Activated naive CD4-positive, alpha-beta T cell treated with anti-CD3 and anti-CD28 coated beads, Interleukin-2, amount 10 ng/mL, durations not matched to agents 7 days and 5 days (primary cell): ENCODE measurements at regions not wholly inside any gene's neighbourhood (a gene's known extent, or its start where the extent isn't known, plus 50 kb on each side); places are given as distances from the start of the nearest gene placed in this dataset.

Experiments used
- CTCF ChIA-PET: fragments of 350-600 bp; sonication (Branson Sonifier 250); formaldehyde crosslinking; loops from one replicate; lab custom pipeline; 2021; ENCODE audit warnings: antibody characterized with exemption; lab: Charles Lee
- DNase-seq: peaks from one replicate; pipeline ENCODE4 v3.0.0-alpha.2; 2020
- H3K27ac Mint-ChIP-seq: one replicate; pipeline ENCODE4 v1.8.0; 2021; ENCODE audit warnings: mild to moderate bottlenecking, moderate library complexity, mixed read lengths
- H3K27me3 Mint-ChIP-seq: one replicate; pipeline ENCODE4 v1.8.0; 2021; ENCODE audit warnings: mild to moderate bottlenecking, mixed read lengths
- H3K36me3 Mint-ChIP-seq: one replicate; pipeline ENCODE4 v1.8.0; 2021; ENCODE audit warnings: mixed read lengths
- H3K4me1 Mint-ChIP-seq: one replicate; pipeline ENCODE4 v1.8.0; 2021; ENCODE audit warnings: mixed read lengths
- H3K4me3 Mint-ChIP-seq: one replicate; pipeline ENCODE4 v1.8.0; 2021; ENCODE audit warnings: mild to moderate bottlenecking, moderate library complexity, mixed read lengths
- H3K9me3 Mint-ChIP-seq: one replicate; pipeline ENCODE4 v1.8.0; 2021; ENCODE audit warnings: mixed read lengths

DNA sequence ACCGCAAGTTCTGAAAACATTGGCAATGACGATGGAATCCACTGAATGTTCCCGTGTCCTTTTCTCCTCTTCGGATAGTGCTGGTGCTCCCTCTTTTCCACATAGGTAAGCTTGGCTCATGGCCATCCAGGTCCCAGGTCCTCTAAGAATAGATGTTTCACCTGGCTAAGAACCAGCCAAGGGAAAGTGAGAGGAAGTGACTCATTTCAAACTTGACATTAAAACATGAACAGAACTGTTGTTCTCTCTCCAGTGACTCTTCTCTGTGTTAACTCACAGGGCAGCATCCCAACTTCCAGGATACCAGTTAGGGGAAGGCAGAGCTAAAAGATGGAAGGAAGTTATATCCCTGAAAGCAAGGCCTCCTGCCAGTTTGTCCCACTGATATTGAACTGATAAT, 493.8 kb upstream of the CHRM3 start:
- Mint-ChIP-seq H3K27me3 (no peaks in the 10 kb centered on the region), H3K4me1 (no peaks in the 10 kb centered on the region), H3K36me3 (no peaks in the 10 kb centered on the region), H3K9me3 (peaks cover 17% of the 10 kb centered on the region), H3K27ac (no peak overlapping the region), H3K4me3 (no peak overlapping the region)
- CTCF ChIA-PET = no interaction called here
- no peak for DNase-seq

DNA sequence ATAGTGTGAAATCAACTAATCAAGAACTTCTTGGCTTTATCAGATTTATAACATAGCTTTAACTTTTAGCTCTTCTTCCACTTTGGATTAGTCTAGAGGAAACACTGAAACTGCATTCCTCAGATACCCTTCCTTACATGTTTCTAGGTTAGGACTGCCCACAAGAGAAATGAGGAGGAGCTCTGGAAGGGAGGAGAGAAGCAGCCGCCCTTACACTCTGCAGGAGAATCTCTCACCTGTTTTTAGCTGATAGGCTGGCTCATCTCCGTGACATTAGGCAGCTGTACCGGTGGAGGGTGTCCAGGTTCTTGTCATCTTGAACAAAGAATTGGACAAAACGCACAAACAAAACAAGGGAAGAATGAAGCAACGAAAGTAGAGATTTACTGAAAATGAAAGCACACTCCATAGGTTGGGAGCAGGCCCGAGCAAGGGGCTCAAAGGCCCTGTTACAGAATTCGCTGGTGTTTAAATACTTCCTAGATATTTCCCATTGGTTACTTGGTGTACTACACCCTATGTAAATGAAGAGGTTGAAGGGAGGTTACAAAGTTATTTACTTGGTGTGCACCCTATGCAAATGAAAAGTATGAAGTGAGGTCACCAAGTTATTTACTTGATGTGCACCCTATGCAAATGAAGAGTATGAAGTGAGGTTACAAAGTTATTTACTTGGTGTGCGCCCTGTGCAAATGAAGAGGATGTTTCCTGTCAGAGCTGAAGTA, 524.9 kb upstream of the CHRM3 start:
- no peaks in the 10 kb centered on the region for H3K27me3 Mint-ChIP-seq
- no peaks in the 10 kb centered on the region for H3K36me3 Mint-ChIP-seq
- H3K9me3 Mint-ChIP-seq = peaks cover 9% of the 10 kb centered on the region
- H3K4me1 Mint-ChIP-seq = no peaks in the 10 kb centered on the region
- H3K4me3 Mint-ChIP-seq = no peak overlapping the region
- DNase-seq = no peak
- H3K27ac Mint-ChIP-seq = no peak overlapping the region
- CTCF ChIA-PET = no interaction called here

DNA sequence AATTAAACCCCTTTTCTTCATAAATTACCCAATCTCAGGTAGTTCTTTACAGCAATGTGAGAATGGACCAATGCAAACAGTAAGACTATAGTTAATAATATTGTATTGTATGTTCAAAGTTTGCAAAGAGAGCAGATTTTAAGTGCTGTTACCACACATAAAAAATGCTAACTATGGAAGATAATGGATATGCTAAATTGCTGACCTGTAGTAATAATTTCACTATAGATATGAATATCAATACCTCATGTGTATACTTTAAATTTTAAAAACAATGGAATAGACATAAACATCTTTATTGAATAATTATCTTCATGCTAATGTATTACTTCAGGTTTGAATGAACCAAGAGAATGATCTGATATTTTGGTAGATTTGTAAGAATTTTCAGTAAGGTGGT, 552.4 kb upstream of the CHRM3 start:
- CTCF ChIA-PET = no interaction called here

DNA sequence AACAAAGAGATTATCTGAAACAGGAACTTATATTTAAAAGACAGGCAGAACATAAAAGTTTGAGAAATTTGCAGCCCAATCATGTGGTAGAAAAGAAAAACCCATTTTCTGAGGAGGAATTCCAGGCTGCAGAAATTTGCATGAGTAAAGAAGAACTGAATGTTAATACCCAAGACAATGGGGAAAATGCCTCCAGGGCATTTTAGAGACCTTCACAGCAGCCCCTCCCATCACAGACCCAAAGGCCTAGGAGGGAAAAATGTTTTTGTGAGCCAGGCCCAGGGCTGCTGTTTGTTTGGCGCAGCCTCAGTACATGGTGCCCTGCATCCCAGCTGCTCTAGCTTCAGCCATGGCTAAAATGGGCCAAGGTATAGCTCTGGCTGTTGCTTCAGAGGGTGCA, 554.3 kb upstream of the CHRM3 start:
- CTCF ChIA-PET = no interaction called here
- Mint-ChIP-seq H3K27ac (no peak overlapping the region), H3K4me3 (no peak overlapping the region), H3K4me1 (no peaks in the 10 kb centered on the region), H3K36me3 (no peaks in the 10 kb centered on the region), H3K9me3 (peaks cover 21% of the 10 kb centered on the region), H3K27me3 (no peaks in the 10 kb centered on the region)
- DNase-seq = no peak

More for the DNA sequence above, 552.4 kb upstream of the CHRM3 start:
- no peaks in the 10 kb centered on the region for H3K4me1 Mint-ChIP-seq
- no peak overlapping the region for H3K27ac Mint-ChIP-seq
- H3K27me3 Mint-ChIP-seq = no peaks in the 10 kb centered on the region
- H3K36me3 Mint-ChIP-seq = no peaks in the 10 kb centered on the region
- H3K4me3 Mint-ChIP-seq = no peak overlapping the region
- DNase-seq = no peak
- peaks cover 21% of the 10 kb centered on the region for H3K9me3 Mint-ChIP-seq

GRCh38 chr1:238830036-238830611, 556.2 kb upstream of the CHRM3 start:
- Mint-ChIP-seq H3K36me3 (no peaks in the 10 kb centered on the region), H3K27ac (no peak overlapping the region), H3K27me3 (no peaks in the 10 kb centered on the region)

GRCh38 chr1:238826891-238827290, 559.5 kb upstream of the CHRM3 start:
- H3K36me3 Mint-ChIP-seq = no peaks in the 10 kb centered on the region
- no peak for DNase-seq
- CTCF ChIA-PET = no interaction called here
- no peak overlapping the region for H3K27ac Mint-ChIP-seq
- no peaks in the 10 kb centered on the region for H3K27me3 Mint-ChIP-seq
- H3K9me3 Mint-ChIP-seq = peaks cover 9% of the 10 kb centered on the region
- H3K4me1 Mint-ChIP-seq = no peaks in the 10 kb centered on the region
- no peak overlapping the region for H3K4me3 Mint-ChIP-seq

More at GRCh38 chr1:238830036-238830611, 556.2 kb upstream of the CHRM3 start:
- DNase-seq = no peak
- Mint-ChIP-seq H3K4me3 (no peak overlapping the region), H3K4me1 (no peaks in the 10 kb centered on the region), H3K9me3 (peaks cover 17% of the 10 kb centered on the region)
- CTCF ChIA-PET = no interaction called here

GRCh38 chr1:238823416-238823815, 563.0 kb upstream of the CHRM3 start:
- Mint-ChIP-seq H3K4me3 (no peak overlapping the region), H3K27me3 (no peaks in the 10 kb centered on the region), H3K36me3 (no peaks in the 10 kb centered on the region), H3K9me3 (peaks cover 1% of the 10 kb centered on the region), H3K27ac (no peak overlapping the region), H3K4me1 (no peaks in the 10 kb centered on the region)
- DNase-seq = no peak
- CTCF ChIA-PET = no interaction called here

DNA sequence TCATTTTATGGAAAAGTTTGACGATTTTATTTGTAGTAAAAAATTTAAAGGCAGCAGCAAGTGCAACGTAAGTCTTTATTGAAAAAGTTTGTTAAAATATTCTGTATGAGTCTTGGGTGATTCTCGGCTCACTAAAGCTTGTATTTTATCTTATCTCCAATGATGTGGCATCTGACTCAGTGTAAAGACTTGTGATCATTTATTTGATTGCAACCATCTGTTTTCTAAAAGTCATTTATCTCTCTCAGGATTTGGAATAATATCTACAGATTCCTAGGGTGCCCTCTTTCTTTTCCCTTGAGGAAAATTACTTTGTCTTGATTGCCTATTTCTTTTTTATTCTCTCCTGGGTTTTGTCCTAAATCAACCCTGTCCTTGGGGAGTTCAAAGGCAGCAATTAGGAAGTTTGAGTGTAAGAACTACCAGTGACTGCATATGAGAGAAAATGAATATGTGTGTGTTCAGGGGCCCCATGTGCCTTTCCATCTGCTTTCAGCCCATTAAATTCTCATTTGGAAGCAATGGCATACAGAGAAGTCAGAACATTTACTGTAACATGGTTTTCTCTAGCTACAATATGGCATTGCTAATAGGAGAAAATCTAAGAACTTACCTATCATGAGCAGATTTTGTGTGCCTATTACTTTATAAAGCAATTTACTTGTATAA, 575.0 kb upstream of the CHRM3 start:
- CTCF ChIA-PET = no interaction called here
- H3K36me3 Mint-ChIP-seq = no peaks in the 10 kb centered on the region
- DNase-seq = no peak
- H3K9me3 Mint-ChIP-seq = peaks cover 18% of the 10 kb centered on the region
- no peaks in the 10 kb centered on the region for H3K4me1 Mint-ChIP-seq
- H3K27me3 Mint-ChIP-seq = no peaks in the 10 kb centered on the region
- H3K4me3 Mint-ChIP-seq = no peak overlapping the region
- H3K27ac Mint-ChIP-seq = no peak overlapping the region

GRCh38 chr1:238790882-238791281, 595.5 kb upstream of the CHRM3 start:
- no peaks in the 10 kb centered on the region for H3K27me3 Mint-ChIP-seq
- no peaks in the 10 kb centered on the region for H3K4me1 Mint-ChIP-seq
- CTCF ChIA-PET = no interaction called here
- H3K27ac Mint-ChIP-seq = no peak overlapping the region
- H3K9me3 Mint-ChIP-seq = peaks cover 11% of the 10 kb centered on the region
- DNase-seq = no peak
- H3K36me3 Mint-ChIP-seq = no peaks in the 10 kb centered on the region
- H3K4me3 Mint-ChIP-seq = no peak overlapping the region

- no peak for DNase-seq
- Mint-ChIP-seq H3K36me3 (no peaks in the 10 kb centered on the region), H3K27me3 (no peaks in the 10 kb centered on the region), H3K4me1 (no peaks in the 10 kb centered on the region), H3K9me3 (peaks cover 13% of the 10 kb centered on the region), H3K4me3 (no peak overlapping the region), H3K27ac (no peak overlapping the region)
- CTCF ChIA-PET = no interaction called here
These were observed 596.3 kb upstream of the CHRM3 start for GRCh38 chr1:238789916-238790667.

- CTCF ChIA-PET = no interaction called here
- Mint-ChIP-seq H3K4me3 (no peak overlapping the region), H3K27me3 (no peaks in the 10 kb centered on the region), H3K4me1 (no peaks in the 10 kb centered on the region), H3K27ac (no peak overlapping the region), H3K9me3 (peaks cover 10% of the 10 kb centered on the region), H3K36me3 (no peaks in the 10 kb centered on the region)
- DNase-seq = no peak
These were observed 598.9 kb upstream of the CHRM3 start for GRCh38 chr1:238787471-238787870.

DNA sequence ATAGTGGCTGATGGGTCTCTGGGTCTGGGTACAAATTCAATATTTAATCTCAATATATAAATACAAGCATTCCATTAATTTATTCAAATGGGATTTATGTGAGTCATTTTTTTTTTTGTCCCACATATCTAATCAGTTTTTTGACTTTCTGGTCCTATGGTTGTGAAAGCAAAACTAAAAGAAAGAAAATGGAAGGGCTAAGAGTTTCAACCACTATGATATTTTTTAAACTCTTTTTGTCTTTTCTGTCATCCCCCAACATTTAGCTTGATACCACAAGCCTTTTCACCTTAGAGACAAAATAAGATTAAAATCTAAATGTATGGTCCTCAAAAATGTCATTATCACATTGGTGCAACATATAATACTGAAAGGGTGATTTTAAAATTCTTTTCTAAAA, 602.7 kb upstream of the CHRM3 start:
- H3K36me3 Mint-ChIP-seq = no peaks in the 10 kb centered on the region
- CTCF ChIA-PET = no interaction called here
- no peak for DNase-seq
- peaks cover 17% of the 10 kb centered on the region for H3K9me3 Mint-ChIP-seq
- H3K27ac Mint-ChIP-seq = no peak overlapping the region
- H3K4me3 Mint-ChIP-seq = no peak overlapping the region
- H3K4me1 Mint-ChIP-seq = no peaks in the 10 kb centered on the region
- H3K27me3 Mint-ChIP-seq = no peaks in the 10 kb centered on the region

DNA sequence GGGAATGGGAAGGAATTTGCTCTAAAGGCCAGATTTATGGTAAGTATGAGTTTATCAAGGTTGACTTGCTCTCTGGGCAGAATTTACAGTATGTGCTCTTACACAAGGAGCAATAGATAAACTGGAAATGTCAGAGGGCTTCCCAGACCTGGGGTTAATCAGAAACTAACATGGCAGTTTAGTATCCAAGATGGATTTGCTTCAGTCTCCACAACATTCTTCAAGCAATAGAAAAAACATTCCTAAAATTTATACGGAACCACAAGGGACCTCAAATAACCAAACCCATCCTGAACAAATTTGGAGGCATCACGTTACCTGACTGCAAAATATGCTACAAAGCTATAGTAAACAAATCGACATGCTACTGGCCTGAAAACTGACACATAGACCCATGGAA, 606.7 kb upstream of the CHRM3 start:
- Mint-ChIP-seq H3K27ac (no peak overlapping the region), H3K9me3 (peaks cover 18% of the 10 kb centered on the region), H3K36me3 (no peaks in the 10 kb centered on the region), H3K4me3 (no peak overlapping the region), H3K27me3 (no peaks in the 10 kb centered on the region), H3K4me1 (no peaks in the 10 kb centered on the region)
- CTCF ChIA-PET = no interaction called here
- DNase-seq = no peak

GRCh38 chr1:238778113-238778512, 608.3 kb upstream of the CHRM3 start:
- no peak for DNase-seq
- CTCF ChIA-PET = no interaction called here
- Mint-ChIP-seq H3K9me3 (peaks cover 18% of the 10 kb centered on the region), H3K4me3 (no peak overlapping the region), H3K27me3 (no peaks in the 10 kb centered on the region), H3K4me1 (no peaks in the 10 kb centered on the region), H3K36me3 (no peaks in the 10 kb centered on the region), H3K27ac (no peak overlapping the region)
